Erythroblast (primary cell): ENCODE measurements at regions not wholly inside any gene's neighbourhood (a gene's known extent, or its start where the extent isn't known, plus 50 kb on each side); places are given as distances from the start of the nearest gene placed in this dataset.
"Not testable (repeated sequence)": the region's sequence is repeated elsewhere in the genome, so short reads cannot be mapped to it uniquely, and the experiment has no call there.

Experiments
- GATA1 ChIP-seq: IDR thresholded peaks from 2 replicates; pipeline ENCODE4 v1.6.1; 2011; ENCODE audit warnings: low read depth, mild to moderate bottlenecking, control low read depth, low read length, moderate library complexity
- POLR2A ChIP-seq: IDR thresholded peaks from 2 replicates; pipeline ENCODE4 v1.6.1; 2011; ENCODE audit warnings: mild to moderate bottlenecking, low read length

DNA sequence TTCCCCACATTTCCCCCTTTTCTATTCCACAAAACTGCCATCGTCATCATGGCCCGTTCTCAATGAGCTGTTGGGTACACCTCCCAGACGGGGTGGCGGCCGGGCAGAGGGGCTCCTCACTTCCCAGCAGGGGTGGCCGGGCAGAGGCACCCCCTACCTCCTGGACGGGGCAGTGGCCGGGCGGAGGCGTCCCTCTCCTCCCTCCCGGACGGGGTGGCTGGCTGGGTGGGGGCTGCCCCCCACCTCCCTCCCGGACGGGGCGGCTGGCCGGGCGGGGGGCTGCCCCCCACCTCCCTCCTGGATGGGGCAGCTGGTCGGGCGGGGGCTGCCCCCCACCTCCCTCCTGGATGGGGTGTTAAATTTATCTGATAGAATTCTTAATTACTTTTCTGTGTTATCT, 250.9 kb upstream of the B3GALT2 start:
- TF ChIP-seq POLR2A, GATA1: not testable (repeated sequence)
